GM19455 (cell line): ENCODE measurements at regions not wholly inside any gene's neighbourhood (a gene's known extent, or its start where the extent isn't known, plus 50 kb on each side); places are given as distances from the start of the nearest gene placed in this dataset.
"Not testable (repeated sequence)": the region's sequence is repeated elsewhere in the genome, so short reads cannot be mapped to it uniquely, and the experiment has no call there.

Experiments used
- ATAC-seq: cut with Tn5 transposase; IDR thresholded peaks from one replicate; pipeline ENCODE4 v1.9.1; 2021; ENCODE audit not compliant: unreplicated experiment

DNA sequence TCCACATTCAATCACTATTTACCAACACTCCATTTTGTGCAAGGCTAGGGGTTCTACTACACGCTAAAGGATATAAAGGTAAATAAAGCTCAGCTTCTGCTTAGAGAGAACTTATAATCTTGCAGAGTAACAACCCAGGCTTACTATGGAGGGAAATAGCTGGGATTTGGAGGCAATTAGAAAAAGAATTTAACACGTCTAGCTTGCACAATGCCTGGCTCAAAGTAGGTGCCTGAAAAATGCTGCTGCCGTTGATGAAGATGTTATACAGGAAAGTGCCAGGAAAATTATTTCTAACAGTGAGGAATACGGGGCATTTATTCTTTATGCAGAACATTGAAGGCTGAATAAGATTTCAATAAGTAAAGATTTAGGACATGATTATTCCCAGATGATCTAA, 214.2 kb downstream of the KITLG start:
- ATAC-seq, result no peak

DNA sequence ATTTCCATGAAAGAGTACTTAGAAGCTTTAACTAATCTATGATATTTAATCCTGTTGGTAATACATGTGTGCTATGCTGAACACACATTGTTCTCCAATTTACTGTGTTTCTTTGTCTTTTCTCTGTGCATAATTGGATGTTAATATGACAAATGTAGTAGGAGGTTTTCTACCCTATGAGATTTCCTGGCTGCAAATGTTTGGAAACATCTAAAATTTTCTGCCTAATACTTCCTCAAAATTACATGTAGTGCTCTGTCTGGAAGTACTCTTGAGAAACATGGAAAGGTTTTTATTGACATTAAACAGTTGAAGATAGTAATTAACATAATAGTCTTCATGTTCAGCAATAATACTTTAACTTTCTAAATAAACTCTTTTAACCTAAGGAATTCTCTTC, 213.0 kb downstream of the KITLG start:
- no peak for ATAC-seq

DNA sequence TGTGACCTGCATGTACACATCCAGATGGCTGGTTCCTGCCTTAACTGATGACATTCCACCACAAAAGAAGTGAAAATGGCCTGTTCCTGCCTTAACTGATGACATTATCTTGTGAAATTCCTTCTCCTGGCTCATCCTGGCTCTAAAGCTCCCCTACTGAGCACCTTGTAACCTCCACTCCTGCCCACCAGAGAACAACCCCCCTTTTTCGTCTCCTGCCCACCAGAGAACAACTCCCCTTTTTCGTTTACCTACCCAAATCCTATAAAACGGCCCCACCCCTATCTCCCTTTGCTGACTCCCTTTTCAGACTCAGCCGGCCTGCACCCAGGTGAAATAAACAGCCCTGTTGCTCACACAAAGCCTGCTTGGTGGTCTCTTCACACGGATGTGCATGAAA, 212.2 kb downstream of the KITLG start:
- not testable (repeated sequence) for ATAC-seq

DNA sequence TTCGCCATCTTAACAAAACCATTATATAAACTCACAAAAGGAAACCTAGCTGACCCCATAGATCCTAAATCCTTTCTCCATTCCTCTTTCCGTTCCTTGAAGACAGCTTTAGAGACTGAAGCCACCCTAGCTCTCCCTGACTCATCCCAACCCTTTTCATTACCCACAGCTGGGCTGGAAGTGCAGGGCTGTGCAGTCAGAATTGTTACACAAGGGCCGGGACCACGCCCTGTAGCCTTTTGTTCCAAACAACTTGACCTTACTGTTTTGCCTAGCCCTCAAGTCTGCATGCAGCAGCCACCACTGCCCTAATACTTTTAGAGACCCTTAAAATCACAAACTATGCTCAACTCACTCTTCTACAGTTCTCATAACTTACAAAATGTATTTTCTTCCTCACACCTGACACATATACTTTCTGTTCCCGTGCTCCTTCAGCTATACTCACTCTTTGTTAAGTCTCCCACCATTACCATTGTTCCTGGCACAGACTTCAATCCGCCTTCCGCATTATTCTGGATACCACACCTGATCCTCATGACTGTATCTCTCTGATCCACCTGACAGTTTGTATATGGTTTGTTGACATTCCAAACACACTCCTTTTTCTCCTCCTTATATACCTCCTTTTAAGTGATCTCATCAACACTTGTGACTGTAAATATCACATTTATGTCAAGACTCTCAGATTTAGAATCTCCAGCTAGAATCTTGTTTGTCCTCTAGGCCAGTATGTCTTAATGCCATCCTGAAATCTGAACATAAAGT, 208.7 kb downstream of the KITLG start:
- ATAC-seq, result no peak

DNA sequence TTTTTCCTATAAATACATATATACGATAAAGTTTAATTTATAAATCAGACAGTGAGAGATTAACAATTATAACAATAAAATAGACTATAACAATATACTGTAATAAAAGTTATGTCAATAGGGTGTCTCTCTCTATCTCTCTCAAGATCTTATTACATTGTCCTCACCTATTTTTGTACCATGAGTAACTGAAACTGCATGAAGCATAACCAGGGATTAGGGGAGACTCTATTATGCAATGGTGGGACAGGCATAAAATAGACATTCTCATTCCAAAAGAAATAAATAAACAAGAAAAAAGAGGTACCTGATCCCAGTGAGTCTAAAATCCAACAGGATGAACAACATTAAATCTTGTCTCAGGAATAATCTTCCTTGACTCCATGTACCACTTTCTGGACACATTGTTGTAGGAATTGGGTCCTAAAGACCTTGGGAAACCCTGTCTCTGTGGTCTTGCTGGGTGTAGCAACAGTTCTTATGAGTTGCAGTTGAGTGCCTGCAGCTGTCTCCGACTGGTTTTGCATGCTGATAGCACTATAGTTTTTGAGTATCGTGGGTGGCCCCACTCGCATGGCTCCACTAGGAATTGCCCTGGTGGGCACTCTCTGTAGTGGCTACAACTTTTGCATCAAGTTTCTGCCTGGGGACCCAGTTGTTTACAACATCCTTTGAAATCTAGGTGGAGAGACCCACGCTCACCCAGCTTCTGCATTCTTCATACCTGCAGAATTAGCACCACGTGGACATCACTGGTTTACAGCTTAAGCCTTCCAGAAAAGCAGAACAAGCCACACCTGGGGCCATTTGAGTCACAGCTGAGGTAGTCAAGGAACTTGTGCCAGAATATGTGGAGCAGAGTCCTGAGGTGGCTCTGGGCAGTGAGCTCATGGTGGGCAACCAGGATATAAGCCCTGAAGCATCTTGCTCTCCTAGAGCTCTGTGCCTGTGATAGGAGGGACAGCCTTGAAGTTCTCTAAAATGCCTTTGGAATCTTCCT, 204.7 kb downstream of the KITLG start:
- ATAC-seq, result no peak

DNA sequence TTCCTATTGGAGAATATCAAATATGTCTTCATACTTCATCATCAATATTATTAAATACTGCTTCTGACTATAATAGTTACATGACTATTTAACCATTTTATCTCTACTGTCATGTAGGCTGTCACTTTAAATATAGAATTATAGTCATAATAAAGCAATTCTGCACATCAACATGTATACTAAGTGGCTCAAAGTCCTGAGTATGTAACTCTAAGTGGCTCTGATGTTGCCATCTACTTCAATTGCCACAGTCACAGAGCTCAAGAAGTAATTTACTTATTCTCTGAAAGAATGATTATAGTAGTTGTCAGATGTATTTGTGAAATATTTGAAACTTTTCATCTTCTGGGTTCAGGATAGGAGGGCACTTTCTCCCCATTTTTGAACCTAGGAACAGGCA, 202.3 kb downstream of the KITLG start:
- no peak for ATAC-seq

DNA sequence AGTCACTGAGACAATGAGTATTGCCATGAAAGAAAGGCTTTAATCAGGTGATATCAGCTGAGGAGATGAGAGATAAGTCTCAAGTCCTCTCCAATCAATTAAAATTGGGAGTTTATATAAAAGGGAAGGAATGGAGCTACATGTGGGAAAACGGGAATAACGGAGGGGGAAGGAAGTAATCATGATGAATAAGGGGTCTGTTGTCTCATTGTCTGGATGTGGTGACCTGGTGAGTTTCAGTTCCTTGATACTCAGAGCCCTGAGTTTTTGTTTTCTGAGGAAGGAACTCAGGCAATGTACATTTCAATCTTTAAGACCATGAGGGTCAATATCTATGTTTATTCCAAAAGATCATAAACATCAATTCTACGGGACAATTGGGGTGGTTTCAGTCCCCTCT, 198.8 kb downstream of the KITLG start:
- ATAC-seq, result no peak

DNA sequence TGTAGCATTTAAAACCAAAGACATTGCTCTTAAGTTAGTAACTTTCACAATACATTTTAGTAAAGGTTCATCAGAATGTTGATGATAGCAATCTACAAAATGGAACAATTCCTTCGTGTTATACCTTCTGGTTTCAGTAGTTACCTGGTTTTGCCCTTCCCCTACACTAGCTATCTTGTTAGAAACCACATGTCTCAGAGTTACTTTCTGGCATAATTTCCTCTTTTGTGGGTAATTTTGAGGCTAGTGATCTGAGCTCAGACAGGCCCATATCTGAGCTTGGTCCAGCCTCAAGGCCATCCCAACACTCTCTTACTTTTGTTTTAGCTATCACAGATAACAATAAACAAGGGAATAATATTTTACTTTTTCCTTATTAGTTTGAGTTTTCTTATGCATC, 196.9 kb downstream of the KITLG start:
- ATAC-seq, result no peak

DNA sequence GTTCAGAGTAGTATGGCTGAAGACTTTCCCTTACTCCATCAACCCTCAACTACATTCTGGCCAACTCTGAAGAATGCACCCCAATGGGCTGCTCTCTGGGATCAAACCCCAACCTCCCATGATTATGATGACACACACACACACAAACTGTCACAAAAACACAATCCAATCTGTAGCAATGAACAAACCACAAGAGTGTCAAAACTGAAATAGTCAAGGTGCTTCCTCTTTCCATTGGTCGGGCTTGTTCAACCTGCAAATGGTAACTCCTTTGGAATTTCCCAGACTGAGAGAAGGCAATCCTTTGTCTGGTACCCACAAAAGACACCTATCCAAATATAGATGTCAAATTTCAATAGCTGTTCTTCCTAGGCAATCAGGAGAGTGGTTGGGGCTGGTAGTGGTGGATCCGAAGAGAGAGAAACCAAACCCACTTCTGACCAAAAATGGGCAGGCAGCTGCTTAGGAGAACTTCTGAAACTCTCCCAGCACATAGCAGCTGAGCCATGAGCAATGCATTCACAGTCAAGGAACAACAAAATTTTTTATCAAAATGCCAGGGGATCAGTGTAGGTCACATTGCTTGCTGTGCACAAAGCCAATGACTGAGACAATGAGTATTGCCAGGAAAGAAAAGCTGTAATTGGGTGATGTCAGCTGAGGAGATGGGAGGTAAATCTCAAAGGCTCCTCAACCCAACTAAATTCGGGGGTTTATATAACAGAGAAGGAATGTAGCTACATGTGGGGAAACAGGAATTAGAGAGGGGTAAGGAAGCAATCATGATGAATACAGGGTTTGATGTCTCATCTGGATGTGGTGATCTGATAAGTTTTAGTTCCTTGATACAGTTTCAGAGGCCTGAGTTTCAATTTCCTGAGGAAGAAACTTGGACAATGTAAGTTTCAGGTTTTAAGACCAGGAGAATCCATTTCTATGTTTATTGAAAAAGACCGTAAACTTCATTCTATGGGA, 191.4 kb downstream of the KITLG start:
- ATAC-seq, result no peak

DNA sequence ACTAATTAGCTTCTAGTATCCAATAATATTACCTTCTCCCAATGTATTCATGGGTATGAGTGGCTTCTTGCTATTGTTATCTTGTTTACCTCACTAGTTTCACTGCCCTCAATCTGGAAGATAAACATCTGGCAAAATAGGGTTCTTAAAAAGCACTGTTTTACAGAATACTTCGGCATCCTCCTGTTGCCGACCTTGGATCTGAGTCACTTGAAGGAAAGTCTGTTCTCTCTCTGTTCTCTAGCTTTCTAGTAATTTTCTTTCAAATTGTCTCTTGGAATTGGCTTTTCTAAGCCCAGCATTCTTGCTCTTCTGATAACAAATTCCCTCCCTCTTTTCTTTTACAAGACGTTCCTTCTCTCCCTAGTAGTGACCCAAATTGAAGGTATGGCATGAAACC, 189.5 kb downstream of the KITLG start:
- no peak for ATAC-seq

DNA sequence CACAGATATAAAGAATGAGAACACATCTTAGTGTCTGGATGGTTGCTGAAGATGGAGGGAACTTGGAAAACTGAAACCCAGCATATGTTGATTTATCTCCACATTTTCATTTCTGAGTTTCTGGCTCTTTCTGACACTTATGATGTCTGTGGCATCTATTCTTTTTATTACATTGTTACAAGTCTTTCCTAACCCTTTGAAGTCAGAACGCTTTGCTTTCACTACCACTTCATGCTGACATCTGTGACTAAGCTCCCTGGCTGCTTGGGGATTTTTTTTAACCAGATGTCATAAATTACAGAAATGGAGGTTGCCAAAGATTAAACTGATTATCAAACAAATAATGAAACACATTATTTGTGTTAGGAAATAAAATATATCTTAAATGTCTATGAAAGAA, 188.7 kb downstream of the KITLG start:
- ATAC-seq, result no peak

DNA sequence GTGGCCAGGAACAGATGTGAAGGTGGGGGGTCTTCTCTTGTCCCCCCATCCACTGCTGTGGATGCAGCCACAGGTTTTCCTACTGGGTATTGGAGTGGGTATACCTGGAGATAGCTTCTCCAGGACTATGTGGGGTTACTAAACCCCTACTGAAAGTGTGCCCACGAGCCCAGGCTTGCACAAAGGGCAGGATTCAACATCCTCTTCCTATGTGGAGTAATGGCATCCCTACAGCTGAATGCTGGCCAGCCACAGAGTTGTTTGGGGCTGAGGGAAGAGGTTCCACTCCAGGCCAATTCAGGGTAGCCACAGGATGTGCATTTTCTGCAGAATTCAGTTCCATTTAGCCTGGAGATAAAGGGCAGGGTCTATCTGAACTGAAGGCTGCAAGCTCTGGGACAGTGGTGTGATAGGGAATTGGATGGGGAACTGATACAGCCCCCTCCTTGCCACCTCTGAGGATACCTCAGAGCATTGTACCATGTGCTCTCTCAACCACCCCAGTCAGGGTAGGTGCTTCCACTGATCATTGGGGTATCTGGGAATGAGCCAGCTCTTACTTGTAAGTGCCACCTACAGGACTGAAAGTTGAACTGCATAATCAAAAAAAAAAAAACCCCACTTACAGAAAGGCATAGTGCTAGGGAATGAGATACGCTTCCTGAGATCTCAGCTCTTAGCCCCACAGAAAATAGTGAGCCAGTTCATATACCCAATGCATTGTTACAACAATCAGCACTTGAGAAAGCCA, 187.1 kb downstream of the KITLG start:
- no peak for ATAC-seq

DNA sequence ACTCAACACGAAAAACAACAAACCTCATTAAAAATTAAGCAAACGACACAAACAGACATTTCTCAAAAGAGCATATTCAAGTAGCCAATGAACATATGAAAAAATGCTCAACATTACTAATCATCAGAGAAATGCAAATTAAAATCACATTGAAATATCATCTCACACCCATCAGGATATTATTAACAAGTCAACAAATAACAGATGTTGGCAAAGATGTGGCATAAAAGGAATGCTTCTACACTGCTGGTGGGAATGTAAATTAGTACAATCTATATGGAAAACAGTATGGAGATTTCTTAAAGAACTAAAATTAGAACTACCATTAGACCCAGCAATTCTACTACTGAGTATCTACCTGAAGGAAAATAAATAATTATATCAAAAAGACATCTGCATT, 182.2 kb downstream of the KITLG start:
- no peak for ATAC-seq

DNA sequence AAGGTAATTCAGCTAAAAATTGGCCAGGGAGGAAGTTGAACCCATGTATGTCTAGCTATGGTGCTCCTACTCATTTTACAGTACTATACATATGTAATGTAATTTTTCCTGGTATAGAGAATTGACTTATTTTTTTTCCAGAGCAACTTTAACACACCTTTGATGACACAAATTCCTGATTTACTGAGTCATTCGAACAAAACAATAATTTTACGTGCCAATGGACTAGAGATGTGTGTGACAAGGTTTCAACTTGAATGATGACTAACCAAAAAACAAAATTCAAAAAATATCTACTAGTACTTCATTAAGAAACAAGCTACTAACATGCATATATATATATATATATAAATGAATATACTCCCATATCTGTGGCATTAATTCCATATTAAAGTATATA, 180.5 kb downstream of the KITLG start:
- ATAC-seq, result no peak

DNA sequence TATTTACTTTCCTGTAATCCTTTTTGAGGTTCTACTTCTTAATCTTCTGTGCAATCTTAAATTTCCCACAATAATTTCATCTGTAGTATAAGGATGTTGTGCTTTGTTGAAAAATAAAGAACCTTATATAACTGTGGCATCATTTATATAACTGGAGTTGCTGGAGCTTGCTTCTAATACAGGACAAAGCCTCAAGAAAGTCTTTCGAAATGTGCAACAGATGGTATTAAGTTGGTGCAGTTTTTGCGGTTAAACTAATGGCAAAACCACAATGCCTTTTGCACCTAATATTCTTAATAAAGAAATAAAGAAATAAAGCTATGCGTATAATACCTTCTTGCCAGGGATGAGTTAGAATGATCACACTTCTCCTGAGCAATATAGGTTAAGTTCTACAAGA, 180.0 kb downstream of the KITLG start:
- no peak for ATAC-seq

DNA sequence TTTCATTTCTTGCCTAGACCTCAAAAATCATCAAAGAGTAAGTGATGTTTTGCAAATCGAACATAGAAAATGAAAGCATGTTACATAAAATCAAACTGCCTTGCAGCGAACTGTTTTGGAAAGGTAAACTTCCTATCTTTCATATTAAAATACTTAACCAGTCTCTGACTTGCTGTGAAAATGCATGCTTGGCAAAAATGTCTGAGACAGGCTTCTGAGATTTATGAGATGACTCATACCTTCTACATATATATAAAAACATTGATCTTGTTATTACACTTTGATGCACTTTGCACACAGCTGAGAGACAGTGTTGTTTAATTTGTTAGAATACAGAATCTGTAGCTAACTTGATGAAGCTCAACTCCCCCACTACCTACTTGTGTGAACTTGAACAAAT, 179.1 kb downstream of the KITLG start:
- no peak for ATAC-seq

DNA sequence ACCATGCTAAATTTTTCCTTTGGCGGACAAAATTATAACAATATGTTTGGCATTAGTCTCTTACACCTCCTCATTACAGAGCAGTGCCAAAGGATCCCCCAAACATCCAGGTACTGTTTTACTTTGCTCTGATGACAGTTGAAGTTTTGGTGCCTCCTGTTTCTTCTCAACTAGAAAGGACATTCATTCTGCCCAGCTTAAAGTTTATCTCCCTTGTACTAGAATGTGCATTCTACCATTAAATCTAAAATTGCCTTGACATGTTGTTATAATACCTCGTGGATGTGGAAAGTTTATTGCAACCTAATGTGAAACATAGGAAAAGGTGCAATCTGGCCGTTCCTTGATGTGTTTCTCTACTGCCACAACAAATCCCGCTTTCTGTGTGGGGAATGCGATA, 173.4 kb downstream of the KITLG start:
- no peak for ATAC-seq

DNA sequence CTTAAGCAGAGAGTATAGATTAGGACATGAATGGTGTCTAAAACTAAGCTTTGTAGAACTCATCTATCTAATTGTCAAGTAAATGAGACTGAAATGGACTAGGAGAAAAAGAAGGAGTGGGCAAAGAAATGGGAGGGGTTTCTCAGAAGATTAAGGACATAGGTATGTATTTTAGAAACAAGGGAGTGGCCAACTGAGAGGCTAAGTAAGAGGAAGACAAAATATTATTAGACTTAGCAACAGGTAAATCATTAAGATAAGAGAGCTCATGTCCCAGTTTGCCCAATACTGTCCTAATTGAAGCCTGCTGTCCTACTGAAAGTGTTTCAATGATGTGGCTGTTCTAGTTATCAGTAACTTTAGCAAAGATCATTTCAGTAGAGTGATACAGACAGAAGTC, 171.4 kb downstream of the KITLG start:
- no peak for ATAC-seq

DNA sequence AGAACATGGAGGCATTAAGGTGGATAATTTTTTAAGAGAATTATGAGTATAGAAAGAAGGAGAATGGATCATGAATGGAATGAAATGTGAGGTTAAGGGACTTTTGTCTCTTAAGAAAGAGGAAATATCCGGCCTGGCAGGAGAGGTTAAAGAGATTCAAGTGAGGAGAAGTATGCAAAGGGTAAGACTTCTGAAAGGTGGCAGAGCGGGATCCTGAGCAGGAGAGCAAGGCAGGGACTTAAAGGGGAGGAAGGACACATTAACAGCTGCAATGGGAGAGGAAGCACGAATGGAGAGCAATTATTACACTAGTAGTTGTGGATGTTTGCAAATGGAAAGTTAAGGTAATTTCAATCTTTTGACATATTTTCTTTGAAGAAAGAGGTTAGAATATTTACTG, 171.0 kb downstream of the KITLG start:
- no peak for ATAC-seq

DNA sequence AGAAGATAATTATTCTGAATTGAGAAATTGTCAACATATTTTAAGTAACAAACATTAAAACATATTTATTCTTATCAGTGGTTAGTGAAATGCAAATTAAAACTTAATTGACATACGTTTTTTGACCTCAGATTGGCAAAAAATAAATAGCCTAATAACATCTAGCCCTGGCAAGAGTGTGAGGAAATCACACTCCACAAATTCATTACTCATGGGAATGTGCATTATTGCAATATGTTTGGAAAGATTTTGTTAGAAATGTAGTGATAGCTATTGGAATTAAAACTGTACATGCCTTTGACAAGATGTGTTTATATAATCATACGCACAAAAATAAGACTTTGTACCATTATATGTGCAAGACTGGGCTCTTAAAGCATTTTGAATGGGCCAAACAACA, 168.6 kb downstream of the KITLG start:
- no peak for ATAC-seq
